Gastrocnemius medialis (tissue), 4 donors: ENCODE measurements at regions not wholly inside any gene's neighbourhood (a gene's known extent, or its start where the extent isn't known, plus 50 kb on each side); places are given as distances from the start of the nearest gene placed in this dataset.
"Not testable (repeated sequence)": the region's sequence is repeated elsewhere in the genome, so short reads cannot be mapped to it uniquely, and the experiment has no call there.

Source experiments
- ATAC-seq, 2 donors: fragments of 150-250 bp; one replicate each; pipeline ENCODE4 v1.9.1; 2016
- DNase-seq, 2 donors: peaks; one replicate each; pipeline ENCODE4 v3.0.0-alpha.2; 2019
- H3K27ac ChIP-seq, 4 donors: fragments of 200-600 bp; sonication (generic); 1 replicate in 1 of 4; 2 replicates in 3 of 4; pipeline ENCODE4 v1.5.1; 2016 to 2018; ENCODE audit warnings: mild to moderate bottlenecking in 2 of 4, moderate library complexity in 1 of 4
- H3K27me3 ChIP-seq, 3 donors: fragments of 200-600 bp; sonication (generic) in 2 of 3; 1 replicate in 1 of 3; 2 replicates in 2 of 3; pipeline versions ENCODE4 v1.5.1 to v1.6.0; 2016 to 2019; ENCODE audit warnings: mild to moderate bottlenecking in 1 of 3, moderate library complexity in 1 of 3
- H3K36me3 ChIP-seq, 2 donors: fragments of 200-600 bp; sonication (generic) in 1 of 2; one replicate each; pipeline ENCODE4 v1.5.1; 2017 to 2018
- H3K4me1 ChIP-seq, 2 donors: fragments of 200-600 bp; sonication (generic) in 1 of 2; one replicate each; pipeline ENCODE4 v1.5.1; 2016 to 2017; ENCODE audit warnings: mild to moderate bottlenecking in 2 of 2
- H3K4me3 ChIP-seq, 4 donors: fragments of 200-600 bp; sonication (generic) in 3 of 4; 1 replicate in 1 of 4; 2 replicates in 3 of 4; pipeline ENCODE4 v1.5.1; 2016 to 2019; ENCODE audit warnings: mild to moderate bottlenecking in 2 of 4
- H3K9me3 ChIP-seq, 3 donors: fragments of 200-600 bp; sonication (generic) in 2 of 3; 1 replicate in 1 of 3; 2 replicates in 2 of 3; pipeline ENCODE4 v1.5.1; 2016 to 2019
- POLR2A ChIP-seq, 2 donors: fragments of 450-650 bp; IDR thresholded peaks; one replicate each; pipeline ENCODE4 v1.6.1; 2017; ENCODE audit warnings: antibody characterized with exemption in 2 of 2, mild to moderate bottlenecking in 2 of 2, moderate library complexity in 2 of 2
- in situ Hi-C, 4 donors: fragments of 200-750 bp; cut with MboI; loops; one replicate each; pipeline versions ENCODE4 v1.15.0 to v1.8.0; 2017; ENCODE audit warnings: low sequenced_read_pairs in 4 of 4
- intact Hi-C: fragments of 100-400 bp; cut with DNase I; formaldehyde crosslinking; loops from one replicate; pipeline ENCODE4 v1.15.1; 2023; ENCODE audit warnings: low total_unique reads
- TF ChIP-seq, protein P1 (sequence below), 5 experiments: fragments of 450-650 bp in 3 of 5; fragments of 200-600 bp in 2 of 5; sonication (generic) in 2 of 5; IDR thresholded peaks in 4 of 5; conservative IDR thresholded peaks in 1 of 5; 1 replicate in 4 of 5; 2 replicates in 1 of 5; pipeline ENCODE4 v1.5.1; 2016 to 2019; ENCODE audit warnings: antibody characterized with exemption in 5 of 5, mild to moderate bottlenecking in 3 of 5, moderate library complexity in 3 of 5

DNA sequence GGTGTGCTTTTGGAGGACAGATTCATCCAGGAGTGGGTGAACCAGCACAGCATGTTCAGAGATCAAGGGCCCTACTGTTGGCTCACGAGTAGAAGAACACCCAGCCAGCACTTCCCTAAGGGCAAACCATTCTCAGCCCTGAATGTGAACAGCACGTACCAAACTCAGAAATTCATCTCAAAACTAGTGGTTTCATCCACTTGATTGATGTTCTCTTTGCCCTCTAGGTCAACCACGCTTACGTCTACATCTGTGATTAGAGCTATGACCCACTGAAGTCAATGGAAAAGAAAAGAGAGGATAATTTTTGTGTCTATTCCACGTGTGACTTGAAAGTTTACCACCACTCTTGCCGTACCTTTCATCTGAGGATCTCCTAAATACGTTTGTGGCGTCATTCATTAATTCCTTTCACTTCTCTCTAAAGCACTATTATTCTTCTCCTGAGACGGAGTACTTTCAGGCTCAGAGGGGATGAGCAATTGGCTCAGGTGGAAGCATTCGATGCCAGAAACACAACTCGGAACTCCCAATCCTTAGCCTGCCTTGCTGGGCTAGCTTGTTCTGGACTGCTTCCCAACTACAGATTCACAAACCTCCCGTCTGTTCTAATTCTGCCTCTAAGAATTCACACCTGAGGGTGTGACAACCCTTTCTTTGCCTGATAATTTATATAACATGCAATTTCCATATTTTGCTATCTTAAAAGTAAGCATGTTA lies 57.3 kb upstream of the HIVEP3 start:
- Histone ChIP-seq H3K4me1 (no peaks in the 10 kb centered on the region), H3K27me3 (no peaks in the 10 kb centered on the region), H3K36me3 (no peaks in the 10 kb centered on the region), H3K9me3 (no peaks in the 10 kb centered on the region), H3K27ac (no peak overlapping the region), H3K4me3 (no peak overlapping the region)
- ATAC-seq (no peak), DNase-seq (no peak)
- in situ Hi-C loops, result no loop called here
- TF ChIP-seq POLR2A (IDR thresholded peaks at IDR 0.05), result no peak
- TF ChIP-seq, protein P1, sequence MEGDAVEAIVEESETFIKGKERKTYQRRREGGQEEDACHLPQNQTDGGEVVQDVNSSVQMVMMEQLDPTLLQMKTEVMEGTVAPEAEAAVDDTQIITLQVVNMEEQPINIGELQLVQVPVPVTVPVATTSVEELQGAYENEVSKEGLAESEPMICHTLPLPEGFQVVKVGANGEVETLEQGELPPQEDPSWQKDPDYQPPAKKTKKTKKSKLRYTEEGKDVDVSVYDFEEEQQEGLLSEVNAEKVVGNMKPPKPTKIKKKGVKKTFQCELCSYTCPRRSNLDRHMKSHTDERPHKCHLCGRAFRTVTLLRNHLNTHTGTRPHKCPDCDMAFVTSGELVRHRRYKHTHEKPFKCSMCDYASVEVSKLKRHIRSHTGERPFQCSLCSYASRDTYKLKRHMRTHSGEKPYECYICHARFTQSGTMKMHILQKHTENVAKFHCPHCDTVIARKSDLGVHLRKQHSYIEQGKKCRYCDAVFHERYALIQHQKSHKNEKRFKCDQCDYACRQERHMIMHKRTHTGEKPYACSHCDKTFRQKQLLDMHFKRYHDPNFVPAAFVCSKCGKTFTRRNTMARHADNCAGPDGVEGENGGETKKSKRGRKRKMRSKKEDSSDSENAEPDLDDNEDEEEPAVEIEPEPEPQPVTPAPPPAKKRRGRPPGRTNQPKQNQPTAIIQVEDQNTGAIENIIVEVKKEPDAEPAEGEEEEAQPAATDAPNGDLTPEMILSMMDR (IDR thresholded peaks at IDR 0.05 in 4 of 5, conservative IDR thresholded peaks at IDR 0.05 in 1 of 5), result no peak
- intact Hi-C loops, result no loop called here

DNA sequence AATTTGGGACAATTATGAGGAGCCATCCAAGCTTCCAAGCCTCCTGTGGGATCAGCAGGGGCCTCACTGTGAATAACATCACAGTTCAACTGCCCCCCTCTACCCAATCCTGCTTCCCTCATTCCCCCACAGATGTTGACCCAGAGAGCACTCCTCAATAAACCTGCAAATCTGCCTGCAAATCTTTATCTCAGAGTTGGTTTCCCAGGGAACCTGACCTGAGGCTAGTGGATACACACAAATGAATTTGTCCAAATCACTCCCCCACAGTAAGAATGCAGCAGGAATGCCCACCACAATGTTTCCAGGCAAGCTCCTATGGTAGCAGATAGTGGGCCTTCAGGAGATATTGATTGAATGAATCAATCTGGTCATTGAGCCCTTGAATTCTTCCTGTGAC lies 56.4 kb upstream of the HIVEP3 start:
- in situ Hi-C loops (no loop called here), intact Hi-C loops (no loop called here)
- no peaks in the 10 kb centered on the region for H3K9me3 ChIP-seq
- no peak overlapping the region for H3K27ac ChIP-seq
- no peaks in the 10 kb centered on the region for H3K27me3 ChIP-seq
- no peak for ATAC-seq
- TF ChIP-seq, protein P1 (IDR thresholded peaks at IDR 0.05 in 4 of 5, conservative IDR thresholded peaks at IDR 0.05 in 1 of 5), result no peak
- no peak for TF ChIP-seq POLR2A (IDR thresholded peaks at IDR 0.05)
- no peak overlapping the region for H3K4me3 ChIP-seq
- DNase-seq, result no peak
- no peaks in the 10 kb centered on the region for H3K36me3 ChIP-seq
- no peaks in the 10 kb centered on the region for H3K4me1 ChIP-seq

DNA sequence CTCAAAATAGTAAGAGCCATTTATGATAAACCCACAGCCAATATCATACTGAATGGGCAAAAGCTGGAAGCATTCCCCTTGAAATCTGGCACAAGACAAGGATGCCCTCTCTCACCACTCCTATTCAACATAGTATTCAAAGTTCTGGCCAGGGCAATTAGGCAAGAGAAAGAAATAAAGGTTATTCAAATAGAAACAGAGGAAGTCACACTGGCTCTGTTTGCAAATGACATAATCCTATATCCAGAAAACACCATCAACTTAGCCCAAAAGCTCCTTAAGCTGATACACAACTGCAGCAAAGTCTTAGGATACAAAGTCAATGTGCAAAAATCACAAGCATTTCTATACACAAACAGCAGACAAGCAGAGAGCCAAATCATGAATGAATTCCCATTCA lies 49.8 kb upstream of the HIVEP3 start:
- in situ Hi-C loops, intact Hi-C loops, H3K9me3 ChIP-seq, H3K36me3 ChIP-seq, H3K27ac ChIP-seq, H3K27me3 ChIP-seq, H3K4me3 ChIP-seq, ATAC-seq, H3K4me1 ChIP-seq, DNase-seq: not testable (repeated sequence)
